GM10266 (cell line): ENCODE measurements at regions not wholly inside any gene's neighbourhood (a gene's known extent, or its start where the extent isn't known, plus 50 kb on each side); places are given as distances from the start of the nearest gene placed in this dataset.

Experiments
- DNase-seq: peaks from one replicate; pipeline ENCODE4 v3.0.0; 2012; ENCODE audit errors: extremely low spot score
- TF ChIP-seq, protein P1 (sequence below): IDR thresholded peaks from 2 replicates; pipeline ENCODE4 v1.5.1; 2012; ENCODE audit warnings: mild to moderate bottlenecking, low read depth; ENCODE audit not compliant: control insufficient read depth, insufficient read depth; ENCODE audit errors: missing control alignments

DNA sequence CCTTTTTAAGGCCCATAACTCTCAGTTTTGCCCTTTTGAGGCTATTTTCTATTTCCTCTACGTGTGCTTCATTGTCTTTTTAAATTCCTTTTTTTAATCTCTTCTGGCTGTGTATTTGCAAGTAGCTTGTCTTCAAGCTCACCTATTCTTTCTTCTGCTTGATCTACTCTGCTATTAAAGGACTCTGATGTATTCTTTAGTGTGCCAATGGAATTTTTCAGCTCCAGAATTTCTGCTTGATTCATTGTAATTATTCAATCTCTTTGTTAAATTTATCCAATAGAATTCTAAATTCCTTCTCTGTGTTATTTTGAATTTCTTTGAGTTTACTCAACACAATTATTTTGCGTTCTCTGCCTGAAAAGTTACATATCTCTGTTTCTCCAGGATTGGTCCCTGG lies 178.7 kb downstream of the FAM170A start:
- TF ChIP-seq, protein P1, sequence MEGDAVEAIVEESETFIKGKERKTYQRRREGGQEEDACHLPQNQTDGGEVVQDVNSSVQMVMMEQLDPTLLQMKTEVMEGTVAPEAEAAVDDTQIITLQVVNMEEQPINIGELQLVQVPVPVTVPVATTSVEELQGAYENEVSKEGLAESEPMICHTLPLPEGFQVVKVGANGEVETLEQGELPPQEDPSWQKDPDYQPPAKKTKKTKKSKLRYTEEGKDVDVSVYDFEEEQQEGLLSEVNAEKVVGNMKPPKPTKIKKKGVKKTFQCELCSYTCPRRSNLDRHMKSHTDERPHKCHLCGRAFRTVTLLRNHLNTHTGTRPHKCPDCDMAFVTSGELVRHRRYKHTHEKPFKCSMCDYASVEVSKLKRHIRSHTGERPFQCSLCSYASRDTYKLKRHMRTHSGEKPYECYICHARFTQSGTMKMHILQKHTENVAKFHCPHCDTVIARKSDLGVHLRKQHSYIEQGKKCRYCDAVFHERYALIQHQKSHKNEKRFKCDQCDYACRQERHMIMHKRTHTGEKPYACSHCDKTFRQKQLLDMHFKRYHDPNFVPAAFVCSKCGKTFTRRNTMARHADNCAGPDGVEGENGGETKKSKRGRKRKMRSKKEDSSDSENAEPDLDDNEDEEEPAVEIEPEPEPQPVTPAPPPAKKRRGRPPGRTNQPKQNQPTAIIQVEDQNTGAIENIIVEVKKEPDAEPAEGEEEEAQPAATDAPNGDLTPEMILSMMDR = no peak
- DNase-seq = no peak

DNA sequence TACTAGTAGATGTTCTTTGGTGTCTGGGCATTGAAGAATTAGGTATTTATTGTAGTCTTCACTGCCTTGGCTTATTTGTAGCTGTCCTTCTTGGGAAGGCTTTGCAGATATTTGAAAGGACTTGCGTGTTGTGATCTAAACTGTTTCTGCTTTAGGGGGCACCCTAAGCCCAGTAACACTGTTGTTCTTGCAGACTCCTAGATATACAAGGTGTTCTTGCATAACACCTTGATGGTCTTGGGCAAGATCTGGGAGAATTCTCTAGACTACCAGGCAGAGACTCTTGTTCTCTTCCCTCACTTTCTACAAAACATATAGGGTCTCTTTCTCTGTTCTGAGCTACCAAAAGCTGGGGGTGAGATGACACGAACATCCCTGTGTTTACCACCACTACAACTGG lies 179.1 kb downstream of the FAM170A start:
- no peak for DNase-seq
- TF ChIP-seq, protein P1 = no peak

DNA sequence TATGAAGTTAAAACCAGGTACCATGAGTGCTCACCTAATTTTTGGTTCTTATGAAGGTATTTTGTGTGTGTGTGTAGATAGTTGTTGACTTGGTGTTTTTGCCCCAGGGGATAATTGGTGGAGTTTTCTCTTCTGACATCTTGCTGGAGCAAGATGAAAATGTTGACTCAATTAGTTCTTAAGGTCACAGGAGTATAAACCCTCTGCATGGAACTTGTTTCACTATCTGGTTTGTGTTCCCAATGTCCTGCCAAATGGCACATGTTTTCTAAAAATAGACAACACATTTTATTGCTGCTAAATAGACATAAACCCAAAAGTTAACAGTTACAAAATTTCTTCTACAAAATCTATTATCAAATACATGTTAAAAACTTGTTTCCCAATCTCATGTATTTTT lies 180.9 kb downstream of the FAM170A start:
- no peak for DNase-seq
- TF ChIP-seq, protein P1 = no peak

DNA sequence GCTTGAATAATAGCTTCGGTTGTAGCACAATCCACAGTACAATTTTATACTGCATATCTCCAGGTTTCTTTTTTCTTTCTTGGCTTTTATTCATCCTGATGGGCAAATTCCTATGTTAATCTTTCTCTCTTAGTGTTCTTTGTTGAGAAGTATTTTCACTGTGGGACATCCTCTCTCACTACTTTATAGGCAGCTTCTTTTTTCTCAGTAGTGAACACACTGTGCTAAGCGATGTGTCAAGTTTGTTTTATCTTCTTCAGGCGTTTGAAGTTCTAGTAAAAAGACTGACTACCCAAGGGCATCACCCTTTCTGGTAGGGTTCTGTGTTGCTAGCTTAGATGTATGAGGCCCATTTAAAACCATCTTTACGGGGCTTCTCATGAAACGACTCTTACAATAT lies 182.1 kb downstream of the FAM170A start:
- TF ChIP-seq, protein P1 = no peak
- DNase-seq = no peak

DNA sequence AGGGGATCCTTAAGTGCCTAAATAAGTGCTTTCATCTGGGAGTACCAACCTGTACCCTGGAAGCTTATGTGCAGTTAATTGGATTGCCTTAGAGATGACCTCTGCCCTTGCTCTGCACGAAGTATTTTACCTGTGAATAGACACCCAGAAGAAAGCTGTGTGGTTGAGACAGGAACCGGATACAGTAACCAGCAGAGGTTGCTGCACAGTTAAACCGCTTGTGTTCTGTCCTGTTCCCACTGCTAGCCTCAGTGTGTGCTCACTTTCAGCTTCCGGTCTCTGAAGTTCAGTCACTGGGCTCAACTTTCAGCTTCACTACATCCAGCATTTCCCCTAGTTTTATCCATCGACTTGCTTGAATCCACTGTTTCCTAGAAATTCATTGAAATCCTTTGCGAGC lies 185.3 kb downstream of the FAM170A start:
- TF ChIP-seq, protein P1 = no peak
- DNase-seq = no peak

DNA sequence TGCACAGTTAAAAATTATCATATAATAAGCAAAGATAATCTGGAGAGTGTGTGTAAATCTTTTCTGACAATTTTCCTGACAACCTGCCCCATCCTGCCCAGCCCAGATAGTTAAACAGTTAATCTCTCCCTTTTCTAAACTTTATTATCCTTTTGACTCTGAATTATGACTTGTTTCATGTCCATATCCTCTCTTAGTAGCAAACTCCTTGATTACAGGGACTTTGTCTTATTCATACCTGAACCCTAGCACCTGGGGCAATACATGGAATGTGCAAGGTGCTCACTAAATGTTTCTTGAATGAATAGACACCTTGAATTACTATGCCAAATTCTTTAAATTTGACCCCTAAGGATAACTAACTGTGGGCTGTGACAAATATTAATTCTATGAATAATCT lies 186.7 kb downstream of the FAM170A start:
- no peak for DNase-seq
- TF ChIP-seq, protein P1 = no peak

DNA sequence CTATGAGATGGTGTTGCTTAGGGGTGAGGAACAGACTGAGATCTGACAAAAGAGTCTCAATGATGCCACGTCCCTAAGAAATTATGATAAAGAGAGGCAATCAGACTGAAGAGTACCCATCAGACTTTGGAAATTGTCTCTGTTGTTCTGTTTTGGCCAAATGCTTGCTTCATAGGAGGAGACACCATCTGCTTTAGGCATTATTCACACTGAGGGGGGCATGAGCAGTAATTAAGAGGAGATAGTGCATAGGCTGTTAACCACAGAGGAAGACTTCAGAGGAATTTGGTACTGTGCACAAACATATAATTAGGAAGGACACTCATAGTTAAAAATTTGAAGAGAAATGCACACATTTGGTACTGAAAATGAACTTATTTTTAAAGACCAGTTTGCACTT lies 190.7 kb downstream of the FAM170A start:
- TF ChIP-seq, protein P1 = no peak

More for the DNA sequence above, 190.7 kb downstream of the FAM170A start:
- no peak for DNase-seq
